WTC11 (cell line): ENCODE measurements at regions not wholly inside any gene's neighbourhood (a gene's known extent, or its start where the extent isn't known, plus 50 kb on each side); places are given as distances from the start of the nearest gene placed in this dataset.

Experiments used
- ATAC-seq: fragments of 200-7000 bp; cut with Tn5 transposase; 2 replicates; pipeline ENCODE4 v1.10.0; 2021; ENCODE audit warnings: mild to moderate bottlenecking, moderate library complexity
- CTCF ChIA-PET: fragments of 300-600 bp; sonication (Branson Sonifier 250); formaldehyde crosslinking; loops from one replicate; lab custom pipeline; 2021; ENCODE audit warnings: antibody characterized with exemption; lab: Charles Lee
- POLR2A ChIA-PET: fragments of 350-600 bp; sonication (Branson Sonifier 250); formaldehyde crosslinking; loops from one replicate; lab custom pipeline; 2021; ENCODE audit warnings: antibody characterized with exemption; lab: Charles Lee
- DNase-seq: peaks from one replicate; pipeline ENCODE4 v3.0.0; 2021; ENCODE audit warnings: low spot score
- H3K27ac Mint-ChIP-seq: 2 replicates; pipeline ENCODE4 v1.8.0; 2021; ENCODE audit warnings: mixed read lengths
- H3K27me3 Mint-ChIP-seq: 2 replicates; pipeline ENCODE4 v1.8.0; 2021; ENCODE audit warnings: low read depth, mild to moderate bottlenecking, moderate library complexity, mixed read lengths
- H3K36me3 Mint-ChIP-seq: 2 replicates; pipeline ENCODE4 v1.8.0; 2021; ENCODE audit warnings: mixed read lengths
- H3K4me1 Mint-ChIP-seq: 2 replicates; pipeline ENCODE4 v1.8.0; 2022; ENCODE audit warnings: mixed read lengths
- H3K4me3 Mint-ChIP-seq: 2 replicates; pipeline ENCODE4 v1.8.0; 2021; ENCODE audit warnings: mild to moderate bottlenecking, moderate library complexity, mixed read lengths
- H3K9me3 Mint-ChIP-seq: 2 replicates; pipeline ENCODE4 v1.8.0; 2021; ENCODE audit warnings: mixed read lengths
- ATF1 ChIP-seq: sonication (generic); formaldehyde crosslinking; IDR thresholded peaks from 2 replicates; pipeline ENCODE4 v1.8.1; 2023; ENCODE audit warnings: mild to moderate bottlenecking, moderate library complexity, missing genetic modification reagents
- CDX4 ChIP-seq: fragments of 250-450 bp; sonication (Bioruptor Pico); IDR thresholded peaks from 2 replicates; pipeline ENCODE4 v1.9.0; 2021; ENCODE audit warnings: moderate library complexity, mild to moderate bottlenecking, inconsistent platforms, borderline replicate concordance
- E2F5 ChIP-seq: sonication (generic); formaldehyde crosslinking; IDR thresholded peaks from 2 replicates; pipeline ENCODE4 v1.8.1; 2022; ENCODE audit warnings: mild to moderate bottlenecking, moderate library complexity, missing genetic modification reagents
- ESRRA ChIP-seq: sonication (generic); formaldehyde crosslinking; IDR thresholded peaks from 2 replicates; pipeline ENCODE4 v1.8.1; 2022; ENCODE audit warnings: mild to moderate bottlenecking, missing genetic modification reagents, borderline replicate concordance
- FOXJ3 ChIP-seq: sonication (generic); formaldehyde crosslinking; IDR thresholded peaks from 2 replicates; pipeline ENCODE4 v1.9.0; 2021; ENCODE audit warnings: missing genetic modification reagents, mild to moderate bottlenecking, borderline replicate concordance
- FOXP1 ChIP-seq: sonication (generic); formaldehyde crosslinking; IDR thresholded peaks from 2 replicates; pipeline ENCODE4 v1.8.0; 2022; ENCODE audit warnings: missing genetic modification reagents, mild to moderate bottlenecking, moderate library complexity, borderline replicate concordance
- NFYB ChIP-seq: sonication (generic); formaldehyde crosslinking; conservative IDR thresholded peaks from 2 replicates; pipeline ENCODE4 v1.8.0; 2022; ENCODE audit warnings: low read depth, missing genetic modification reagents
- NR1H2 ChIP-seq: sonication (generic); formaldehyde crosslinking; IDR thresholded peaks from 2 replicates; pipeline ENCODE4 v1.9.0; 2021; ENCODE audit warnings: mild to moderate bottlenecking, moderate library complexity, missing genetic modification reagents
- PRDM15 ChIP-seq: sonication (generic); formaldehyde crosslinking; IDR thresholded peaks from 2 replicates; pipeline ENCODE4 v1.8.0; 2022; ENCODE audit warnings: missing genetic modification reagents
- RELA ChIP-seq: sonication (generic); formaldehyde crosslinking; IDR thresholded peaks from 2 replicates; pipeline ENCODE4 v1.8.1; 2022; ENCODE audit warnings: missing genetic modification reagents, mild to moderate bottlenecking, borderline replicate concordance
- TCF7 ChIP-seq: sonication (generic); formaldehyde crosslinking; IDR thresholded peaks from 2 replicates; pipeline ENCODE4 v1.8.0; 2022; ENCODE audit warnings: mild to moderate bottlenecking, low read depth, missing genetic modification reagents, moderate library complexity
- USF1 ChIP-seq: sonication (generic); formaldehyde crosslinking; IDR thresholded peaks from 2 replicates; pipeline ENCODE4 v1.8.0; 2022; ENCODE audit warnings: mild to moderate bottlenecking, missing genetic modification reagents
- ZBTB21 ChIP-seq: sonication (generic); formaldehyde crosslinking; IDR thresholded peaks from 2 replicates; pipeline ENCODE4 v1.8.1; 2023; ENCODE audit warnings: mild to moderate bottlenecking, missing genetic modification reagents, borderline replicate concordance
- ZNF121 ChIP-seq: sonication (generic); formaldehyde crosslinking; IDR thresholded peaks from 2 replicates; pipeline ENCODE4 v1.8.0; 2023; ENCODE audit warnings: missing genetic modification reagents
- ZNF219 ChIP-seq: sonication (generic); formaldehyde crosslinking; IDR thresholded peaks from 2 replicates; pipeline ENCODE4 v1.8.0; 2023; ENCODE audit warnings: missing genetic modification reagents, mild to moderate bottlenecking, borderline replicate concordance
- ZNF423 ChIP-seq: fragments of 250-450 bp; sonication (Bioruptor Pico); IDR thresholded peaks from 2 replicates; pipeline ENCODE4 v2.1.2; 2022; ENCODE audit warnings: mild to moderate bottlenecking, moderate library complexity
- ZNF425 ChIP-seq: fragments of 250-450 bp; sonication (Bioruptor Pico); conservative IDR thresholded peaks from 2 replicates; pipeline ENCODE4 v1.9.0; 2021; ENCODE audit warnings: mild to moderate bottlenecking
- ZNF512 ChIP-seq: sonication (generic); formaldehyde crosslinking; IDR thresholded peaks from 2 replicates; pipeline ENCODE4 v1.8.1; 2022; ENCODE audit warnings: missing genetic modification reagents, borderline replicate concordance
- ZSCAN18 ChIP-seq: fragments of 250-450 bp; sonication (Bioruptor Pico); IDR thresholded peaks from 2 replicates; pipeline ENCODE4 v2.1.2; 2022; ENCODE audit warnings: mild to moderate bottlenecking, moderate library complexity

- H3K4me1 Mint-ChIP-seq: no peaks in the 10 kb centered on the region
- peaks cover 6% of the 10 kb centered on the region for H3K36me3 Mint-ChIP-seq
- peaks cover 16% of the 10 kb centered on the region for H3K9me3 Mint-ChIP-seq
- ChIA-PET POLR2A (interaction anchor here (0.9 kb wide), 1 partner anchor 23 kb away, joined by 4 read pairs; no protein-coding TSS in a partner anchor), CTCF (no interaction called here)
- no peak for DNase-seq
- TF ChIP-seq NFYB (no peak), FOXJ3 (CRISPR knock-in tag) (no peak), ZSCAN18 (CRISPR knock-in tag) (no peak), ATF1 (CRISPR knock-in tag) (no peak), ZNF425 (CRISPR knock-in tag) (no peak), ZNF121 (no peak), ZNF512 (no peak), ZNF219 (no peak), NR1H2 (CRISPR knock-in tag) (no peak), ZNF423 (CRISPR knock-in tag) (no peak), CDX4 (CRISPR knock-in tag) (no peak), TCF7 (CRISPR knock-in tag) (no peak), ESRRA (CRISPR knock-in tag) (no peak), E2F5 (CRISPR knock-in tag) (no peak), PRDM15 (no peak), ZBTB21 (CRISPR knock-in tag) (no peak), USF1 (CRISPR knock-in tag) (no peak), FOXP1 (CRISPR knock-in tag) (no peak), RELA (CRISPR knock-in tag) (no peak)
- H3K27me3 Mint-ChIP-seq: no peaks in the 10 kb centered on the region
- no peak overlapping the region for H3K27ac Mint-ChIP-seq
- H3K4me3 Mint-ChIP-seq: no peak overlapping the region
- ATAC-seq: no peak
Observed at GRCh38 chr1:242731446-242731845, 206.9 kb upstream of the PLD5 start.
